Gastroesophageal sphincter (tissue), 2 donors: ENCODE measurements at regions not wholly inside any gene's neighbourhood (a gene's known extent, or its start where the extent isn't known, plus 50 kb on each side); places are given as distances from the start of the nearest gene placed in this dataset.

Source experiments
- EP300 ChIP-seq: sonication (generic); formaldehyde crosslinking; IDR thresholded peaks from one replicate; pipeline ENCODE4 v1.6.1; 2017; ENCODE audit warnings: antibody characterized with exemption, mild to moderate bottlenecking
- POLR2AphosphoS5 ChIP-seq: sonication (generic); formaldehyde crosslinking; IDR thresholded peaks from one replicate; pipeline ENCODE4 v1.6.1; 2017; ENCODE audit warnings: antibody characterized with exemption

GRCh38 chr2:23203383-23203782 is 181.6 kb upstream of the KLHL29 start:
- TF ChIP-seq POLR2AphosphoS5 (no peak), EP300 (no peak)
